Endodermal cell (in vitro differentiated cells): ENCODE measurements at regions not wholly inside any gene's neighbourhood (a gene's known extent, or its start where the extent isn't known, plus 50 kb on each side); places are given as distances from the start of the nearest gene placed in this dataset.

ENCODE experiments used
- DNase-seq: peaks from one replicate; pipeline ENCODE4 v3.0.0-alpha.2; 2017
- H3K27ac ChIP-seq: 2 replicates; pipeline ENCODE4 v1.5.1; 2013; ENCODE audit warnings: mild to moderate bottlenecking, low read depth, low read length, moderate library complexity
- H3K27me3 ChIP-seq: 2 replicates; pipeline ENCODE4 v1.6.1; 2013; ENCODE audit warnings: mild to moderate bottlenecking, low read length, moderate library complexity; ENCODE audit not compliant: insufficient read depth, control insufficient read depth, poor library complexity, severe bottlenecking
- H3K36me3 ChIP-seq: 2 replicates; pipeline ENCODE4 v1.7.0; 2013; ENCODE audit warnings: mild to moderate bottlenecking, low read length, moderate library complexity; ENCODE audit not compliant: control insufficient read depth, insufficient read depth
- H3K4me1 ChIP-seq: one replicate; pipeline ENCODE4 v1.7.0; 2013; ENCODE audit warnings: low read length; ENCODE audit not compliant: control insufficient read depth, insufficient read depth
- H3K4me3 ChIP-seq: 2 replicates; pipeline ENCODE4 v1.5.1; 2013; ENCODE audit warnings: mild to moderate bottlenecking, low read length, moderate library complexity
- H3K9ac ChIP-seq: 2 replicates; pipeline ENCODE4 v1.6.1; 2013; ENCODE audit warnings: mild to moderate bottlenecking, low read length, moderate library complexity; ENCODE audit not compliant: poor library complexity, severe bottlenecking; ENCODE audit errors: extremely low read depth
- H3K9me3 ChIP-seq: 2 replicates; pipeline ENCODE4 v1.6.1; 2013; ENCODE audit warnings: mild to moderate bottlenecking, low read length, moderate library complexity; ENCODE audit not compliant: control insufficient read depth
- H3K27ac Mint-ChIP-seq: 2 replicates; pipeline ENCODE4 v1.8.0; 2020; ENCODE audit warnings: mixed read lengths
- H3K27me3 Mint-ChIP-seq: 2 replicates; pipeline ENCODE4 v1.8.0; 2021; ENCODE audit warnings: mild to moderate bottlenecking, mixed read lengths; ENCODE audit not compliant: insufficient read depth
- H3K36me3 Mint-ChIP-seq: 2 replicates; pipeline ENCODE4 v1.8.0; 2020; ENCODE audit warnings: low read depth, mixed read lengths
- H3K4me1 Mint-ChIP-seq: 2 replicates; pipeline ENCODE4 v1.8.0; 2020; ENCODE audit warnings: mixed read lengths
- H3K4me3 Mint-ChIP-seq: 2 replicates; pipeline ENCODE4 v1.8.0; 2020; ENCODE audit warnings: mild to moderate bottlenecking, moderate library complexity, mixed read lengths
- H3K9me3 Mint-ChIP-seq: 2 replicates; pipeline ENCODE4 v1.8.0; 2020; ENCODE audit warnings: mild to moderate bottlenecking, mixed read lengths
- CTCF ChIP-seq: fragments of 200-600 bp; sonication (generic); conservative IDR thresholded peaks from 2 replicates; pipeline ENCODE4 v1.5.0; 2021; ENCODE audit warnings: antibody characterized with exemption, mild to moderate bottlenecking
- WGBS, 2 experiments: methylation state at CpG; one replicate each; pipeline versions ENCODE4 v1.1.5 to v1.1.7; 2013; ENCODE audit warnings: missing lambda C conversion rate in 2 of 2, mixed read lengths in 1 of 2; ENCODE audit not compliant: insufficient coverage in 1 of 2, insufficient read length in 1 of 2; 5-methylcytosine and 5-hydroxymethylcytosine counted together

GRCh38 chr9:86424251-86424891 lies 70.2 kb upstream of the TUT7 start:
- Histone ChIP-seq H3K27ac (no peak overlapping the region), H3K36me3 (no peaks in the 10 kb centered on the region), H3K4me3 (no peak overlapping the region), H3K27me3 (no peaks in the 10 kb centered on the region), H3K9me3 (no peaks in the 10 kb centered on the region), H3K4me1 (no peaks in the 10 kb centered on the region), H3K9ac (no peak overlapping the region)
- no peak for TF ChIP-seq CTCF
- WGBS, 2 experiments = 91 to 92% methylated on average over 7 to 10 of the region's 10 CpGs
- Mint-ChIP-seq H3K4me3 (no peak overlapping the region), H3K4me1 (no peaks in the 10 kb centered on the region), H3K36me3 (no peaks in the 10 kb centered on the region), H3K9me3 (no peaks in the 10 kb centered on the region), H3K27ac (no peak overlapping the region), H3K27me3 (peaks cover 4% of the 10 kb centered on the region)
- no peak for DNase-seq

- Histone ChIP-seq H3K9me3 (peaks cover 12% of the 10 kb centered on the region), H3K27ac (no peak overlapping the region), H3K4me1 (no peaks in the 10 kb centered on the region), H3K4me3 (no peak overlapping the region), H3K36me3 (no peaks in the 10 kb centered on the region), H3K27me3 (peaks cover 43% of the 10 kb centered on the region), H3K9ac (no peak overlapping the region)
- DNase-seq = no peak
- Mint-ChIP-seq H3K36me3 (peaks cover 2% of the 10 kb centered on the region), H3K9me3 (peaks cover 8% of the 10 kb centered on the region), H3K4me1 (peaks cover 2% of the 10 kb centered on the region), H3K27me3 (peaks cover 68% of the 10 kb centered on the region), H3K27ac (no peak overlapping the region), H3K4me3 (no peak overlapping the region)
- WGBS, 2 experiments = 70 to 82% methylated on average over 4 to 10 of the region's 10 CpGs
- TF ChIP-seq CTCF = peak; percentile 88
Observed at GRCh38 chr9:86413971-86414880, 60.0 kb upstream of the TUT7 start.

GRCh38 chr9:86410281-86410680 lies 56.1 kb upstream of the TUT7 start:
- Histone ChIP-seq H3K9me3 (peaks cover 12% of the 10 kb centered on the region), H3K36me3 (no peaks in the 10 kb centered on the region), H3K27ac (no peak overlapping the region), H3K4me3 (no peak overlapping the region), H3K27me3 (peaks cover 54% of the 10 kb centered on the region), H3K4me1 (peaks cover 7% of the 10 kb centered on the region), H3K9ac (no peak overlapping the region)
- peak; percentile 80 for DNase-seq
- H3K4me3 Mint-ChIP-seq = no peak overlapping the region
- peaks cover 20% of the 10 kb centered on the region for H3K4me1 Mint-ChIP-seq
- H3K36me3 Mint-ChIP-seq = peaks cover 2% of the 10 kb centered on the region
- H3K27me3 Mint-ChIP-seq = peaks cover 76% of the 10 kb centered on the region
- no peak overlapping the region for H3K27ac Mint-ChIP-seq
- no peak for TF ChIP-seq CTCF
- 33 to 45% methylated on average over 3 to 5 of the region's 5 CpGs for WGBS, 2 experiments
- H3K9me3 Mint-ChIP-seq = peaks cover 8% of the 10 kb centered on the region
